Heart right ventricle (tissue), 16 donors: ENCODE measurements at regions not wholly inside any gene's neighbourhood (a gene's known extent, or its start where the extent isn't known, plus 50 kb on each side); places are given as distances from the start of the nearest gene placed in this dataset.

Experiments
- ATAC-seq, 8 donors: fragments of 200-7000 bp; cut with Tn5 transposase; one replicate each; pipeline ENCODE4 v1.9.1; 2020; ENCODE audit warnings: mild to moderate bottlenecking in 8 of 8, moderate library complexity in 8 of 8, moderate number of reproducible peaks in 1 of 8
- DNase-seq, 2 donors: peaks; one replicate each; pipeline ENCODE4 v3.0.0-alpha.2; 2020
- H3K27ac ChIP-seq, 10 donors: fragments of 200-600 bp; sonication (generic) in 2 of 10; one replicate each; pipeline versions ENCODE4 v1.5.0 to v1.8.0; 2020 to 2022; ENCODE audit warnings: mild to moderate bottlenecking in 3 of 10
- H3K27me3 ChIP-seq, 7 donors: fragments of 200-600 bp; one replicate each; pipeline ENCODE4 v1.8.0; 2021 to 2022; ENCODE audit warnings: mild to moderate bottlenecking in 2 of 7
- H3K36me3 ChIP-seq, 9 donors: fragments of 200-600 bp; sonication (generic) in 1 of 9; one replicate each; pipeline versions ENCODE4 v1.5.0 to v1.8.0; 2020 to 2022; ENCODE audit warnings: mild to moderate bottlenecking in 2 of 9
- H3K4me1 ChIP-seq, 9 donors: fragments of 200-600 bp; sonication (generic) in 1 of 9; one replicate each; pipeline versions ENCODE4 v1.5.0 to v1.8.0; 2020 to 2022; ENCODE audit warnings: mild to moderate bottlenecking in 4 of 9
- H3K4me3 ChIP-seq, 10 donors: fragments of 200-600 bp; sonication (generic) in 2 of 10; one replicate each; pipeline versions ENCODE4 v1.5.0 to v1.8.0; 2020 to 2022; ENCODE audit warnings: mild to moderate bottlenecking in 7 of 10, moderate library complexity in 2 of 10
- H3K9me3 ChIP-seq, 11 donors: fragments of 200-600 bp in 10 of 11; sonication (generic) in 2 of 11; one replicate each; pipeline versions ENCODE4 v1.5.0 to v1.8.0; 2013 to 2022; ENCODE audit warnings: mild to moderate bottlenecking in 2 of 11, control low read depth in 1 of 11, moderate library complexity in 1 of 11
- WGBS, 2 donors: extraction: QIAGEN DNeasy Blood & Tissue Kit; methylation state at CpG; one replicate each; pipeline ENCODE4 v1.1.7; 2013; ENCODE audit warnings: inconsistent platforms in 1 of 2; 5-methylcytosine and 5-hydroxymethylcytosine counted together
- intact Hi-C, 10 donors: fragments of 100-400 bp; cut with DNase I; formaldehyde crosslinking; loops; one replicate each; pipeline versions ENCODE4 v1.11.1 to v1.14.2; 2022
- TF ChIP-seq, protein P1 (sequence below), 9 donors: fragments of 200-600 bp; sonication (generic) in 2 of 9; IDR thresholded peaks; one replicate each; pipeline versions ENCODE4 v1.5.0 to v1.8.0; 2021 to 2022; ENCODE audit warnings: antibody characterized with exemption in 9 of 9, mild to moderate bottlenecking in 5 of 9, moderate library complexity in 1 of 9
- donor health status: Arrhythmogenic right ventricular cardiomyopathy.
- donor health status: ischemic (EF 13 %, LVEDD 7.1; RV severe dilation, severe dysfunction).
- donor health status: healthy with polysubstance abuse.
- donor health status: DM: no; HTN: yes; CAD: no.
- donor health status: DM: no; HTN: no; CAD: no.
- donor health status: ischemic (EF 25% LVEDD 6.9; RV normal size, moderate dysfunction).
- donor health status: ischemic (EF 25% LVEDD 5.7; RV mildly dilated, moderate dysfunction).
- donor health status: healthy.
- donor health status: DM: yes; HTN: yes; CAD: no.
- donor health status: Ischemic cardiomyopathy.
- donor health status: ischemic (EF 35%, LVEDD 5.7; RV mildly dilated, moderate dysfunction).
- donor health status: nonischemic (EF 11% LVEDD 7.7; RV severe dilation, severe dysfunction).
- donor health status: DM: yes; HTN: yes; CAD: no.
- donor health status: PGD.
- donor health status: ischemic (EF 29% LVEDD 5.4; RV normal size, mild dysfunction).
- donor health status: nonischemic (EF 23%, LVEDD 6.1; RV moderate dilation, normal function).

DNA sequence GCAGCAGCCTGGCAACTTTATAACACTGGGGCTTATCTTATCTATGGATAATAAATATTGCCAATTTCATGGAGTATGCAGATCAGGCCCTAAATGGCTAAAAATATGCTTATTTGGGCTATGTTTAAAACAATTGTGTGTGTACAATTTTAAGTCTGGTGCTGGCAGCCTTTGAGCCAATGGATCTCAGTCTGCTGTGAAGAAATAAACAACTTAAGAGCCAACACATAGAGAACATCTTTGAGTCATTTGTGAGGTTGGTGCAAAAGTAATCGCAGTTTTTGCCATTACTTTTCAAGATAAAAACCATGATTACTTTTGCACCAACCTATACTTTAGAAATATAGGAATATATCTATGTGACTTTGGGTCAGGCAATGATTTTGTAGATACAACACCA lies 129.1 kb upstream of the CARMIL1 start:
- no peak overlapping the region for H3K27ac ChIP-seq
- DNase-seq (no peak), ATAC-seq (no peak)
- peaks cover 0 to 18% (median 0%) of the 10 kb centered on the region in 11 donors for H3K9me3 ChIP-seq
- H3K36me3 ChIP-seq: no peaks in the 10 kb centered on the region
- intact Hi-C loops: no loop called here
- H3K4me1 ChIP-seq: no peaks in the 10 kb centered on the region
- H3K4me3 ChIP-seq: no peak overlapping the region
- 90 to 98% methylated on average over 1 of the region's 1 CpG for WGBS, 2 donors
- TF ChIP-seq, protein P1, sequence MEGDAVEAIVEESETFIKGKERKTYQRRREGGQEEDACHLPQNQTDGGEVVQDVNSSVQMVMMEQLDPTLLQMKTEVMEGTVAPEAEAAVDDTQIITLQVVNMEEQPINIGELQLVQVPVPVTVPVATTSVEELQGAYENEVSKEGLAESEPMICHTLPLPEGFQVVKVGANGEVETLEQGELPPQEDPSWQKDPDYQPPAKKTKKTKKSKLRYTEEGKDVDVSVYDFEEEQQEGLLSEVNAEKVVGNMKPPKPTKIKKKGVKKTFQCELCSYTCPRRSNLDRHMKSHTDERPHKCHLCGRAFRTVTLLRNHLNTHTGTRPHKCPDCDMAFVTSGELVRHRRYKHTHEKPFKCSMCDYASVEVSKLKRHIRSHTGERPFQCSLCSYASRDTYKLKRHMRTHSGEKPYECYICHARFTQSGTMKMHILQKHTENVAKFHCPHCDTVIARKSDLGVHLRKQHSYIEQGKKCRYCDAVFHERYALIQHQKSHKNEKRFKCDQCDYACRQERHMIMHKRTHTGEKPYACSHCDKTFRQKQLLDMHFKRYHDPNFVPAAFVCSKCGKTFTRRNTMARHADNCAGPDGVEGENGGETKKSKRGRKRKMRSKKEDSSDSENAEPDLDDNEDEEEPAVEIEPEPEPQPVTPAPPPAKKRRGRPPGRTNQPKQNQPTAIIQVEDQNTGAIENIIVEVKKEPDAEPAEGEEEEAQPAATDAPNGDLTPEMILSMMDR (IDR thresholded peaks at IDR 0.05): no peak
- no peaks in the 10 kb centered on the region for H3K27me3 ChIP-seq

DNA sequence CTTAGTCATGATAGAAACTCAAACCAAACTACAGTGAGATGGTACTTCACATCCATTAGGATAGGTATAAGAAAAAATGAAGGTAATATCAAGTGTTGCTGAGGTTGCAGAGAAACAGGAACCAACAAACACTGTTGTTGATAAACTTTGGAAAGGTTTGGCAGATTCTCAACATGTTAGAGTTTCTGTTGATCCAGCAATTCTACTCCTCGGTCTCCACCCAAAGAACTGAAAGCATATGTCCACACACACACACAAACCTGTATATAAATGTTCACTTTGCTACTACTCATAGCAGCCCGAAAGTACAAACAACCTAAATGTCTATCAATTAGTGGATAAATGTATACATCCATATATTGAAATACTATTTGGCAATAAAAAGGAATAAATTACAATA lies 128.3 kb upstream of the CARMIL1 start:
- TF ChIP-seq, protein P1 (IDR thresholded peaks at IDR 0.05): no peak
- H3K4me3 ChIP-seq: no peak overlapping the region
- intact Hi-C loops: no loop called here
- H3K4me1 ChIP-seq: no peaks in the 10 kb centered on the region
- WGBS, 2 donors: 88 to 92% methylated on average over 2 of the region's 2 CpGs
- DNase-seq: no peak
- no peak overlapping the region for H3K27ac ChIP-seq
- ATAC-seq: no peak
- no peaks in the 10 kb centered on the region for H3K36me3 ChIP-seq
- H3K9me3 ChIP-seq: peaks cover 0 to 18% (median 0%) of the 10 kb centered on the region in 11 donors
- no peaks in the 10 kb centered on the region for H3K27me3 ChIP-seq

DNA sequence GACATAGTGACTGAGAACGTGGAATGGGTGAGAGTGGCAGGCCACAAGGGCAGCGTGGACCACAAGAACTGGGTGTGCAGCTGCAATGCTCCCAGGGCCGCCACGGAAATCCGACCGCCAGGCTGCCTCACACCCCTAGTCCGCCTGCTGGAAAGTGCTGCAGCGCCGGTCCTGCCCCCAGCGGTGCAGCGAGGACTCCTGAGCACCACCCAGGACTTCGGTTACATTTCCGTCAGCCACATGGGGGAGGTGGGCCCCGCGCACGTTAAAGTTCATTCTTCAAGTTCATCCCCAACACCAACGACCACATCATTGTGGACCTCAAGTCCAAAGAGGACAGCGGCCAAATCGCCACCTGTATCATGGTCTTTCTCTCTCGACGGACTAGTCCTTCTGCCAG lies 126.1 kb upstream of the CARMIL1 start:
- Histone ChIP-seq H3K4me1 (no peaks in the 10 kb centered on the region), H3K27ac (no peak overlapping the region), H3K4me3 (no peak overlapping the region), H3K9me3 (peaks cover 0 to 30% (median 8%) of the 10 kb centered on the region in 11 donors), H3K27me3 (no peaks in the 10 kb centered on the region), H3K36me3 (no peaks in the 10 kb centered on the region)
- intact Hi-C loops: no loop called here
- TF ChIP-seq, protein P1 (IDR thresholded peaks at IDR 0.05): no peak
- WGBS, 2 donors: 96% methylated on average over 21 of the region's 21 CpGs
- no peak for ATAC-seq
- DNase-seq: no peak

DNA sequence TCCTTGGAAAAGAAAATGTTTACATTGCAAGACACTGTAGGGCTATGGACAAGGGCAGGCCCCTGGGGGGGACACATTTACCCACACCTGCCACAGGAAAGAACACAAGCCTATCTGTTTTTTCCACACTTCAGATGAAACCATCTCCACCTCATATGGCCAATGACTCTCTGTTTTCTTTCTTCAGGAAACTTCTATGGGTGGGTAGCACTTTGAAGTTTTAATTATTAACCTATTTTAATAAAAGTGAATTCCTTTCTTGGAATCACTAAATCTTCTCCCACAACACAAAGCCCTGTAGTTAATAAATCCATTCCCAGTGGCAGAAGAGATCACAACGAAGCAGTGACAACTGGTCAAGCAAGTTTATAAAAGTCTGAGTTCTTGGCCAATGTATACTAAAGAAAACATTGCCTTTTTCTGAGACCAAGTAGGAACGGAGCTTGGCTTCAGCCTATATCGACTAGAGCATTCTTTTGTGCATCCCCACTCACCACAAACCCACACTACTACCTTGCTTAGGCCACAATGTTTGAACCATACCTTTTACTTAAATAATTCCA lies 125.1 kb upstream of the CARMIL1 start:
- Histone ChIP-seq H3K27ac (no peak overlapping the region), H3K27me3 (no peaks in the 10 kb centered on the region), H3K4me3 (no peak overlapping the region), H3K9me3 (peaks cover 0 to 31% (median 15%) of the 10 kb centered on the region in 11 donors), H3K36me3 (no peaks in the 10 kb centered on the region), H3K4me1 (no peaks in the 10 kb centered on the region)
- no peak for DNase-seq
- TF ChIP-seq, protein P1 (IDR thresholded peaks at IDR 0.05): no peak
- intact Hi-C loops: no loop called here
- 92% methylated on average over 3 of the region's 3 CpGs for WGBS, 2 donors
- no peak for ATAC-seq
